NCI-H2196 (cell line): ENCODE measurements at regions not wholly inside any gene's neighbourhood (a gene's known extent, or its start where the extent isn't known, plus 50 kb on each side); places are given as distances from the start of the nearest gene placed in this dataset.

Source experiments
- DNase-seq: peaks from one replicate; lab custom pipeline; 2025; ENCODE audit not compliant: unreplicated experiment; lab: John Stamatoyannopoulos, UW

DNA sequence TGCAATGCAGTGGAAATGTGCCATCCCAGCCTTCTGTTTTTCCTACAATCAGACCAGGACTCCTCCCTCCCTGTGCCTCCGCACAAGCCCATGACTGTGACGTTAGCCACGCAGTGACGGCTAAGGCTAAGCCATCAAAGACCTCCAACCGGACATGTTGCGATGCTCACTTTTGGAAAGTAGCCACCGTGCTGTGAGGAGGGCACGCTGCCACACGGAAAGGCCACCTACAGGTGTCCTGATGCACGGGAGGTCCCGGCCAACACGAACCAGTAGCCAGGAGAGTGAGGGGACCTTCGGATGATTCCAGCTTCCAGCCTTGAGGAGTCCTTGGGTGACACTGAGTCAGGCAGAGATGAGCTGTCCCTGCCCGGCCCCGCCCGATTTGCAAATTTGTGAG is 53.9 kb downstream of the FOXL1 start:
- DNase-seq, result no peak

DNA sequence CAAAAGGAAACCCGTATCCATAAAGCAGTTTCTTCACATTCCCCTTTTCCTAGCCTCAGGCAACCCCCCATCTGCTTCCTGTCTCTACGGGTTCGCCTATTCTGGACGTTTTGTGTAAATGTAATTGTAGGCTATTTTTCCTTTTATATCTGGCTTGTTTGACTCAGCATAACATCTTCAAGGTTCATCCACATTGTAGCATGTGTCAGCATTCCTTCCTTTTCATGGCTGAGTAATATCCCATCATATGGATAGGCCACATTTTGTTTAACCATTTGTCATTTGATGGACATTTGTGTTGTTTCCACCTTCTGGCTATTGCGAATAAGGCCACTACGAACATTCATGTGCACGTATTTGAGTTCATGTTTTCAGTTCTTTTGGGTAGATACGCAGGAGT is 54.6 kb downstream of the FOXL1 start:
- DNase-seq, result no peak

DNA sequence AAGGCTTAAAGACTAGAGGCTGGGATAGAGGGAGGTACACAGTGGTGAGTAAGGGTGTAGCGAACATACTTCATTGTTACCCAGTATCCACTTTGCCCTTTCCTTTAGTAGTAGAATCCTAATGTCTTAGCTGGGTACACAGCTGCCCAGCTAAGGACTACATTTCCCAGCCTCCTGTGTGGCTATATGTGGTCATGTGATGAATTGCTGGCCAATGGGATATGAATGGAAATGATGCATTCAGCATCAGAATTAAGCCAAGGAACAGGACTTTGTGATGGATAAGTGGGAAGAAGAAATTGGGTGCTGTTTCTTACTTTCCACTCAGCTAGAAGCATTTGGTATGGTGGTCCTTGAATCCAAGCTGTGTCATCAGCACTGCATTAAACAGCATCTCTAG is 55.9 kb downstream of the FOXL1 start:
- DNase-seq, result no peak

DNA sequence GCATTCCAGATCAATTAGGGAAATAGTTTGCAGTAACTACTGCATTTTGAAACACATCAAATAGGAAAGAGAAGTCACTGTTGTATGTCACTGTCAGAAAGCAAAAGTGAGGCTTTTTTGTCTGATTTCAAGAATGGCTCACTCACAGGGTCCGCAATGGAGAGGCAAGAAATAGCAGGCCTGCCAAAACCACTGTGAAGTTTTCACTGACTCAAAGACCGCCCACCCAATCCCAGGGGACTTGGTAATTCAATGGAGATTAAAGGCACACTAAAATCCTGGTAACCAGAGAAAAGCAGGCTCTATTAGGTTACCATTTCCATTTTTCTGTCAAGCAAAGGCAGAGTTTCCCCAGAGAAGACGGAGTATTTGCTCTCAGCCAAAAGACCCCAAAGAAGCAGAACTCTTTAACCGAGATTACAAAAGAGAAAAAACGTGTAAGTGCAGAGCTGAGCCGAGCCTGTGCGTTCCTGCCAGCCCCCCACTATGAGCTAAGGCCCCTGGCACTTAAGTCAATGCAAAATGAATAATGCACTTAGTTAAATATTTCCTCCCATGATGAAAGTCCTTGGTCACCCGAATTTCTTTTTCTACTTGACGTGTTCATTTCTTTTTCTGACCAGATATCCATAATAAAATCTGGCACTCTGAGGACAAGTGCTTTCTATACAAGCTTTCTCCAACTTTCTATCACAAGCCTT is 57.0 kb downstream of the FOXL1 start:
- DNase-seq, result no peak

DNA sequence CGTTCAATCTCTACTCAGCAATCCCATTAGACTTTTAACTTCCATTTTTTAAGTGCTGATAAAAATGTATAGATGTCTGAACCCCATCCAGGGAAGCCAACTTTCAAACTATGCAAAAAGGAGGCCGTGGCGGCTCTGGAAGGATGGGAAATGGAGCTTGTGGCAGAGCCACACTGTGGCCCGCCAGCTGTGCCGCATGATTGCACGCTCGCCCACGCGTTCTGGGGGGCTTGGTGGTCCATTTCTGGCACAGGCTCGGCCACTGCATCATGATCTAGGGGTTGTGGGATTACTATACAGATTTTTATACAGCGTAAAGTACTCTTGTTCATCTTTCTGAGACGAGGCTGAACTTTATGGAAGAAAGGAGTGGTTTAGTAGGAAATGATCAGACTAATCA is 57.6 kb downstream of the FOXL1 start:
- no peak for DNase-seq

DNA sequence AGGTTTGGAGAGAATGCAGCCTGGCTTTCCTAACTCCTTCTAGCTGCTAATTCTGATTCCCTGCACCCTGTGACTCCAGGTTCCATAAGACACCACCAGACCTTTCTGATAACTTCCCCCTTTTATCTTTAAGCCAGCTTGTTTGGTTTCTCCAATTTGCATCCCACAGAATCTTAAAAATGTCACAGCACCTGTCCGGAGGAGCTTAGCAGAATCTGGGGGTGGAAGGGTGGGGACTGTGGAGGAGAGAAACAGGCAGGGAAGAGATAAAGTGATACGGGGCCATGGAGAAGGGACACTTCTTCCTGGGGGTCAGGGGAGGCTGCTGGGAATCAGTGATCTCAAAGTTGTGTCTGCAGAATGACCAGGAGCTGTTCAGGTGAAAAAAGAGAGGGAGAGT is 59.4 kb downstream of the FOXL1 start:
- DNase-seq, result no peak

DNA sequence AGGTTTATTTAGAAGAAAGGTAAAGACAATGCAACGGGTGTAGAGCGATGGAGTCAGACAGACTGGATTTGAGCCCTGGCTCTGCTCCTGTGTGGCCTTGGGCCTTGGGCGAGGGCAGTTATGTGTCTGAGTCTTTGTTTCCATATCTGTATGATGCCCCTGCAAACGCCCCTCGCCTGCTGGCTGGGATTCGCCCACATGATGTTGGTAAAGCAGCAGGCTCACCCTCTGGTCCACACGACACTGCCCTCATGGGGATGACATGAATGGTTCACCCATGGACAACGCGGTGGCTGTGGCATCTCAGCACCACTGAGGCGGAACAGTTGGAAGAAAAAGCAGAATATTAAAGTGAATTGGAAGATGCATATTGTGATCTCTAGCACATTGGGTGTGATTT is 60.3 kb downstream of the FOXL1 start:
- no peak for DNase-seq

DNA sequence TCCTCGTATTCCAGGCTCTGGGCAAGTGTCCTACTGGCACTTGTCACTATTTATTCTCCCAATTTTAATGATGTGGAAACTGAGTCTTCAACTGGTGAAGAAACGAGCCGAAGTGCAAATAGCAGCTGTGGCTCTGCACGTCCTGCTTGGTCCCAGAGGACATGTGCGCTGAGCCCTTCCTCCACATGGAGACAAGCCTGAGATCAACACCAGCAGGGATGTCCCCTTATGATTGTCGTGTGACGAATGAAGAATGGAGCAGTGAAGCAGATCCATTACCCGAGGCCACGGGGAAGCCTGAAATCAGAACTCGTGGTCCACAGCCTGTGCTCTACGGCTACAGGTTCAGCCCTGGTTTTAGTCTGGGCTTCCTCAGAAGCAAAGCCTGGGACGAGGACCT is 61.0 kb downstream of the FOXL1 start:
- DNase-seq, result no peak

DNA sequence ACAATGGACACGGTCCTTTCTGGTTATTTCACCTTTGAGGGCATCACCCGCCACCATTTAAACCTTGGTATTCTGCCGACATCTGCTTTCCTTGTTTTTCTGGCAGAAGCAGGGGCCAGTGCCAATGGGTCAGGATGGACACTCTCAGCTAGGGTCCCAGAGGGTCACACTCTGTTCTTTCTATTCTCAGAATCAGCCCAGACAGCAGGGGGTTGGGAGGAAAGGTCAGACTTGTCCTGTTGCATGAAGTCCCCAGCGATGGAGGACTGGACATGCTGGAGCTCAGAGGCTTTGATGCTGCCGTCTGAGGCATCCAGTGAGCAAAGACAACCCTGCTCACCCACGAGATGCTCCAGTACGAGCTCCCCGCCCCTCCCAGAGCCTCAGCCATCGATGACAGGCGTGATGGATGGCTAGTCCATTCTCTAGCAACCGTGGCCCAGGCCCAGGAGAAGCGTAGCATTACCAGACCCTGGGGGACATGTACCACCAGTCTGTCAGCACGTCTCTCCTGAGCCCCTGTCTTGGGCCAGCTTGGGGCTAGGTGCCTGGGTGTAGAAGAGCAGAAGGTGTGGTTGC is 62.0 kb downstream of the FOXL1 start:
- no peak for DNase-seq

DNA sequence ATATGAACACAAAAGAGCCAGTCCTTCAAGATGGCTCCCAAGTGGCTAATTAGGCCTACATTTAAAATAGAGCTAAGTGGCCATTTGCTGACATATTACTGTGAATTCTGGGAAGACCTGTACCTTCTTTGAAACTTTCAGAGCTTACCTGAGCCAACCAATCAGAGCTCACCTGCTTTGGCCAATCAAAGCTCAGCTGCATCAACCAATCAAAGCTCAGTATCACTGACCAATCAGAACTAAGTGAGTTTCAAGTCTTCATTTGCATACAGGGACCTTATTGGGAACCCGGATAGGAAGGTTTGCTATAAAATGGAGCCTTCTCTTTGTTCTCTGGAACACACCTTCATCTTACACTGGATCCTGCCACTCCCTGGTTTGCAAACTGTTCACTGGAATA is 63.7 kb downstream of the FOXL1 start:
- no peak for DNase-seq

DNA sequence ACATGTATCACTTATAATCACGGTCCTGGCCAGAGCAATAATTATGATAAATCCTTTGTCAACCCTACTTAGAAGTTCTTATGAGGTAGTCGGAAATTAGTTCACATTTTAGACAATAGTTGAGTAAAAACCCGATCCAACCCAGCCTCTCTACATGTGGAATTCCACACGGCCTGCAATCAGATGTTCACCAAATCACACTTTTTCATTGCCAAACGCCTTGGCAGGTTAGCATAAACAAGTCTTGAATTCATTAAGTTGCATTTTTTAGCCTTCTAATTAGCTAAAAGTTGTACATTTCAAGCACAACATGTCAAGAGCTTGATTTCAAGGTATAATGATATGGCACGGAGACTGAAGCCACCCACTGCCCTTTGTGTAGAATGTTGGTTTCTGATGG is 65.3 kb downstream of the FOXL1 start:
- DNase-seq, result no peak

DNA sequence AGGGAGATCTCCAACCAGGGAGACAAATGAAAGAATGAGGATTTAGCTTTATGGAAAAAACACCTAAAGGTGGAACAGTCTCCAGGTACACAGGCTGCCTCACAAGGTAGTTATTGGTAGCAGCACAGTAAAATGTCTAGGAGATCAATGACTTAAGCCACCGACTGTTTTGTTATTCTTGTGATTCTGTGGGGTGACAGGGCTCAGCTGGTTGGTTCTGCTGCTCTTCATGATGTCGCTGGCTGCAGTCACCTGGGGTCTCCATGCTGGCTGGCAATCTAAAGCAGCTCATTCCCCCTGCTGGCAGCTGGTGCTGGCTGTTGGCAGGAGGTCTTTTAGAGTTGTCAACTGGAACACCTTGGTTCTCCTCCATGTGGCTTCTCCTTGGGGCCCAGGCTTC is 69.2 kb downstream of the FOXL1 start:
- no peak for DNase-seq

DNA sequence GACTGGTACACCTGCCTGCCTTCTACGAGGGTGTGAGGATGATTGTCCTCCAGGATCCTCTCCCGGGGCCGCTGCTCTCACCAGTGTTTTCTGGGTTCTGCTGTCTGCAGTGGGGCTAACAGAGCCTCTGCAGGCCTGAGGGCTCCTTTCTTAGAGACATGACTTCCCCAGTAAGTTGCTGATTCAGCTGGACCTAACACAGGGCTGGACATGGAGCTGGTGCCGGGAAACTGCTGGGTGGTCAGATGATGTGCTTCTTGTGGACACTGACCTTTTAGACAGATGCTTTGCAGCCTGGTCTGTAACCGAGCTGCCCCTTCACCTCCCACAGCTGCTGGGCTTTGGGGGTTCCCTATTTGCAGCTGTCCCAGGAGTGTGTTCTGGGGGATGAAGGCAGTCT is 71.5 kb downstream of the FOXL1 start:
- DNase-seq, result no peak

DNA sequence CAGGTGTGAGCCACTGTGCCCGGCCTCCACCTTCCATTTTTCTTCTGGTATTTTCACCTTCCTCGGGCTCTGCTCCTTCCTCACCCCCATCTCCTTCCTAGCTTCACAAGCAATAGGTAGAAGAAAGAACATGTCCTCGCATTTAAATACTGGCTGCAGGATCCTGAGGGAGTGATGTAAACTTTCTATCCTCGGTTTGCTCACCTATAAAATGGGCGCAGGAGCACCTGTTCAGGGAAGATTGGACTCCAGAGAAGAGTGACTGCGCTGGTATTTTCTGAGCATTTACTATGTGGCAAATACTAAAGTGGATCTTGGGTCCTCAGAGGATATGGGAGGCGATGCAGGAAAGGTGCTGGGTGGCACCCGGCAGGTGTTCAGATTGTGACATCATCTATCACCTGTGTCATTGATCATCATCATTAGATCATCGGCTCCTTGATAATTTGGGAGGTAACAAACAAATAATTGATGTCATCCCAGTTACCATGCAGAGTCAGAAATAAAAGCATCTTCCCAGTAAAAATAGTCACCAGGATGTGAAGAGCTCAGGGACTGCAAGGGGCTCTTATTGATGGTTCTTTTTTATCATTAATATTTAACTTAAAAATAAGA is 72.8 kb downstream of the FOXL1 start:
- no peak for DNase-seq

DNA sequence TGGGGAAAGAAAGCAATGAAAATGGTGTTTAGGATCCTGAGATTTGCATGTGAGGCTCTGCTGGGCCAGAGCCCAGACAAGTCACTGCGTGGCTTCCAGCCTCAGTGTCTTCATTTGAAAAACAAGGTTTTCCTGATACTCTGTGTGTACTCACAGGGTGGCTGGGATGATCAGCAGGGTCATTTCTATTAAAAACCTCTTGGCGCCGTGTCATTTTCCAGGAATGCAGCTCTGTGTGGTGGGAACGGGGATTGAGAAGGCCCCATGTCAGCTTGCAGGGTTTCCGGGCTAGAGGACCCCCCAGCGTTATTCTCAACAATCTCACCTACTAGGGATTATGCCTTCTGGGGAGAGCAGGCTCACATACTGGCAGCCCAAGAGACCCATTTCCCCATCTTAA is 73.5 kb downstream of the FOXL1 start:
- no peak for DNase-seq

DNA sequence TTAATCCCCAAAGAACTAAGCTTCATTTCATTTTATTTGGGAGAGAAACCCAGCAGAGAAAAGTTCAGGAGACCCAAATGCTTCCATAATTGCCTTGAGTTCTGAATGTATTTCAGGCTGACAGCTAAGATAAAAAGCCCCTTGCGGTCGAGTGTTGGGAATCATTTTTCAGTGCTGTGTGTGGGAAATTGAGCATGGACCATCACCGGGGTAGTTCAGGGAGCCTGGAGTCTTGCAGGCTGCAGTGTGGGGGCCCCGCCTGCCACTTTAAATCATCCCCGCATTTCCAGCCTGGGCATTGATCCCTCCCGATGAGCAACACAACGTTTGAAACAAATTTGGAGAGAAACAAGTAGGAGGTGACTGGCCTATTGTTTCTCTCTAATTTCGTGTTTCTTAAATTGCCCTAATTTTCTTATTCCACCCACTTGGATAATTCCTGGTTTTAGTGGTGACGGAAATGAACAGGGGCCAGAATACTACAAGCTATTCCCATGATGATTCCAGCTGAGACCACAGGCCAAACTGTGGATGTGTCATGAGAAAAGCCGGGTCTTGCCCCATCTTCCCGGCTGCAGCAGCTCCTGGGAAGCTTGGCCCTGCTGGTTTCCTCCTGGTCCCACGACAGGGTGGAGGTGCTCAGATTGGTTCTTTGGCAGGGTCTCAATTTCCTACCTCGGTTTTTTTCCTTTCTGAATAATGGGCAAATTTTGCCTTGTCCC is 75.1 kb downstream of the FOXL1 start:
- DNase-seq, result no peak

DNA sequence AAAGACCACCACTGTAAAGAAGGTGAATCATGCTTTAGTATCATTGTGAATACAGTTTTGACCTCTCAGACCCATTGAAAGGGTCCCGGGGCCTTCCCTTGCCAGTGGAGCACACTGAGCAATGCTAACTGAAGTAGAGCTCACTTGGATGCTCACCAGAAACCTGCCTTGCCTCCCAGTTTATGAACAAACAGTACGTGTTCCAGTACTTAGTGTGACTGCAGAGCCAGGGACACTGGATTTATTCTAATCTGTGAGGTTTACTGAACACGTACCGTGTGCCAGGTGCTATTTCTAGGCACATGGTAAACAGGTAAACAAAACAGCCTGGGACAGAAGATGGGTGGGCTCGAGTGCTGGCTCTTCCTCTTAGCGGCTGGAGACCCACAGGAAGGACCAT is 79.6 kb downstream of the FOXL1 start:
- DNase-seq, result no peak

DNA sequence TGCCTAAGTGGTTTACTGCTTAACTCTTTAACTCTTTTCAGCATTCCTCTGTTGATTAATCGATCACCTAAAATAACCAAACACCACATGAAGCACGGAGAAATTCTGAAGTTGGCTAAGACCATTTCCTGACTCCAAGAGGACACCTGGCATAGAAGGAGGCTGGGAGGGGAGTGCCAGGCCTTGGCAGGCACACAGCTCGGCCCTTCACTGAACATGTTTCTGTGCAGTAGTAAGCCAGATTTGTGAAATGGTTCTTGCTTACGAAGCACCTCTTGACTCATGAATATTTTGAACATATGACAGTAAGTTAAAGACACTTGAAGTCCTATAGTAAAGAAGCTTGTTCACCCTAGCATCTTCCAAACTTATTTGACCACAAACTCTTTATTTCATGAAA is 82.3 kb downstream of the FOXL1 start:
- no peak for DNase-seq

DNA sequence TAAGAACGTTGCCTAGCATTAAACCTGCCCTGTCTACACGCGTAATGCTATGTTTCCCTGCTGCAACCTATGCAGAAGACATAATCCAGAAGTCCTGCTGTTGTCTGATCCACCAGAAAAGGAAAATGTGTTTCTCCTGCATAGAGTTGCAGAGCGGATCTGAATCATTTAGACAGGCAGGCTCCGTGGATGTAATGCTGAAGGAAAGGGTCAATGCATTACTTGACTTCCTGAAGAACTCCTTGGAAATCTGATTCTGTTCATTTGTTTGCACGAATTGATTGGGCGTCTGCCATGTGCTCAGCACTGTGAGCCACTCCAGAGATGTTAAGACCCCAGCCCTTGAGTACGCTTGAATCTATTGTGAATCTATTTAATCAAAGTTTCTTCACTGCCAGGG is 83.4 kb downstream of the FOXL1 start:
- DNase-seq, result no peak

DNA sequence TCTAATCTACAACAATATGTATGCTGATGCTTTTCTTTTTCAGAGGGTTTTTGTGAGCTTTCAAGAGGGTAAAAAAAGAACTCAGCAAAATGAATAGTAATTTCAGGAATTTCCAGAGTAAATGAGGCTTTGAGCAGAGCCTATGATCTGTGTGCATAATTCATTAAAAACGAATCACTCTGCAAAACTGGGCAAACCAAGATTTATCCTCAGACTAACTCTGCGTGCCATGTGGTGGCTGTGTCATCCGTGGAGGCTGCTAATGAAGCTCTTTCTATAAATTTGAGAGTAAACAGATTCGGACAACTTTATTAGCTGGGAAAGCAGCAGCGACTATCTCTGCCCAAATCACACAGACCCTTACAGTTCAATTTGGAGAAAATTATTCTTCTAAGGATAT is 83.8 kb downstream of the FOXL1 start:
- no peak for DNase-seq

DNA sequence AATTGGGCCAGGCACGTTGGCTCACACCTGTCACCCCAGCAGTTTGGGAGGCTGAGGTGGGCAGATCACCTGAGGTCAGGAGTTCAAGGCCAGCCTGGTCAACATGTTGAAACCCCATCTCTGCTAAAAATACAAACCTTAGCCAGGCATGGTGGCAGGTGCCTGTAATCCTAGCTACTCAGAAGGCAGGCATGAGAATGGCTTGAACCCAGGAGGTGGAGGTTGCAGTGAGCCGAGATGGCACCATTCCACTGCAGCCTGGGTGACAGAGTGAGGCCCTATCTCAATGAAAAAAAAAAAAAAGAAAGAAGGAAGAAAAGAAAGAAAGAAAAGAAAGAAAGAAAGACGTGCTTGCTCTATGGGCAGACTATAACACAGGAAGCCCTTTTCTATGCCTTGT is 84.4 kb downstream of the FOXL1 start:
- no peak for DNase-seq
